ENCODE measurements at regions not wholly inside any gene's neighbourhood (a gene's known extent, or its start where the extent isn't known, plus 50 kb on each side); places are given as distances from the start of the nearest gene placed in this dataset.

DNA sequence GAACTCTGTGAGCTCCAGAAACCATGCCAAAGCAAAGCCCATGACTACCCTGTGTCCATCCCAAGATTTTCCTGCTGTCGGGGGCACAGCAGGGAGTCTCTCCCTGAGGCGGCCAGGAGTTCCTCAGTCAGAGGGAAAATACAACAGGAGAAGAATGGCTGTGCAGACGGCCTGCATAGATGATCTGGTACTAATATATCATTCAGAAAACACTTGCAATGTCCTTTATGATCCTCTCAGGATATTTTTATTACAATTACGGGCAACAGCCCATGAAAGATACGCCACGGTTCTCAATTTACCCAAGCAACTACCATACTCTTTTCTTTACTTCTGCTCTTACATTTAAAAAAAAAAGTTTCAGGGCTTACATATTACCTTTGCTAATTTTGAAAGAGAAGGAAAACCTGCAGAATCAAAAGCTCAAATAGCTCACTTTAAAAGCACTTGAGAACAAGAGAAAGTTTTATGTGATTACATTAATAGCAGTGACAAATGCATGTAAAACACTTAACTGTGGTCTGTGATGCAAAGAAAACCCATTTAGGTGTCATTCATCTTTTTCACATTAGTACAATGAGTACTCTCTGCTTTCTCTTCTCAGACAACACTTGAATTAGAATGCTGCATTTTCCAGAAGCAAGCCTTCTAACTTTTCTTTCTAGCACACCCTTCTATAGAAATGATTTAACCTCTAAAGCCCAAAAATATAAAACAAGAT lies 460.8 kb downstream of the KLF5 start:
- H3K27me3 ChIP-seq, result no peaks in the 10 kb centered on the region
- no peaks in the 10 kb centered on the region for H3K36me3 ChIP-seq
- 91% methylated on average over 6 of the region's 6 CpGs for WGBS
- no peak overlapping the region for H3K4me3 ChIP-seq
- DNase-seq (ENCODE audit: extremely low spot score), result no peak
- H3K27ac ChIP-seq (replicated peaks in 1 of 4), result no peak overlapping the region
- H3K9me3 ChIP-seq, result no peaks in the 10 kb centered on the region
- TF ChIP-seq EP300 (IDR thresholded peaks at IDR 0.05) (no peak), POLR2AphosphoS5 (IDR thresholded peaks at IDR 0.05) (no peak), POLR2A (IDR thresholded peaks at IDR 0.05; ENCODE audit: low read depth) (no peak), CTCF (IDR thresholded peaks at IDR 0.05) (no peak)
- intact Hi-C loops (cut with DNase I), result no loop called here
- H3K4me1 ChIP-seq, result no peaks in the 10 kb centered on the region

DNA sequence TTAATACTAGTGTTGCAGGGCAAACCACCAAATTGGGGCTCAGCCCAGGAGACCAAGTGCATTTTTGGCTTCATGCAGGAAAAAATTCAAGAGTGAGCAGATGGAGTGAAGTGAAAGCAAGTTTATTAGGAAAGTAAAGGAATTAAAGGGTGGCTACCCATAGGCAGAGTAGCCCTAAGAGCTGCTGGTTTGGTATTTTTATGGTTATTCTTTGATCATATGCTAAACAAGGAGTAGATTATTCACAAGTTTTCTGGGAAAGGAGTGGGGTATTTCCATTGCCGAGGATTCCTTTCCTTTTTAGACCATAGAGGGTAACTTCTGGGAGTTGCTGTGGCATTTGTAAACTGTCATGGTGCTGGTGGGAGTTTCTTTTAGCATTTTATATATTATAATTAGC lies 459.0 kb downstream of the KLF5 start:
- Histone ChIP-seq H3K4me3 (no peak overlapping the region), H3K27me3 (no peaks in the 10 kb centered on the region), H3K27ac (replicated peaks in 1 of 4) (no peak overlapping the region), H3K9me3 (no peaks in the 10 kb centered on the region), H3K36me3 (no peaks in the 10 kb centered on the region), H3K4me1 (no peaks in the 10 kb centered on the region)
- TF ChIP-seq POLR2AphosphoS5 (IDR thresholded peaks at IDR 0.05) (no peak), CTCF (IDR thresholded peaks at IDR 0.05) (no peak), EP300 (IDR thresholded peaks at IDR 0.05) (no peak), POLR2A (IDR thresholded peaks at IDR 0.05; ENCODE audit: low read depth) (no peak)
- DNase-seq (ENCODE audit: extremely low spot score), result no peak
- intact Hi-C loops (cut with DNase I), result no loop called here
- 75% methylated on average over 1 of the region's 1 CpG for WGBS

DNA sequence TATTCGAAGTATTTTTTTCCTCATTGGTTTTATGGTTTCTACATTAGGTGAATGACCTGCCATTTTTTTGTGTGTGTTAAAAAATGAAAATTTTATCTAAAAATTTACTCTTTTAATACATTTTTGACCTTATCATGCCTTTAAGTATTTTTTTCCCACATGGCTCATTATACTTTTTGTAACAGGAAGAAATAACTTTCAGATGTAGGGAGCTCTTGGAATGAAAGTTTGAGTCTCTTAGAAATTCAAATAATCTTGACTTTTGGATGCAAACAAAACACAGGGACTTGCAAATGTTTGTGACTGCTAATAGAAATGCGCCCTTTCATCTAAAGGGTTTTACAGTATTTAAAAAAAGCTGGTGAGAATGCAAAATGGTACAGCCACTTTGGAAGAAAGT lies 457.9 kb downstream of the KLF5 start:
- 82% methylated on average over 2 of the region's 2 CpGs for WGBS
- no peaks in the 10 kb centered on the region for H3K4me1 ChIP-seq
- H3K9me3 ChIP-seq, result no peaks in the 10 kb centered on the region
- TF ChIP-seq CTCF (IDR thresholded peaks at IDR 0.05) (no peak), POLR2AphosphoS5 (IDR thresholded peaks at IDR 0.05) (no peak), POLR2A (IDR thresholded peaks at IDR 0.05; ENCODE audit: low read depth) (no peak), EP300 (IDR thresholded peaks at IDR 0.05) (no peak)
- intact Hi-C loops (cut with DNase I), result no loop called here
- H3K36me3 ChIP-seq, result no peaks in the 10 kb centered on the region
- H3K4me3 ChIP-seq, result no peak overlapping the region
- no peaks in the 10 kb centered on the region for H3K27me3 ChIP-seq
- no peak for DNase-seq (ENCODE audit: extremely low spot score)
- H3K27ac ChIP-seq (replicated peaks in 1 of 4), result no peak overlapping the region

- no peak overlapping the region for H3K4me3 ChIP-seq
- H3K36me3 ChIP-seq, result no peaks in the 10 kb centered on the region
- H3K27me3 ChIP-seq, result no peaks in the 10 kb centered on the region
- intact Hi-C loops (cut with DNase I), result no loop called here
- no peak overlapping the region for H3K27ac ChIP-seq (replicated peaks in 1 of 4)
- no peak for DNase-seq (ENCODE audit: extremely low spot score)
- WGBS, result 78% methylated on average over 2 of the region's 2 CpGs
- no peaks in the 10 kb centered on the region for H3K4me1 ChIP-seq
- H3K9me3 ChIP-seq, result no peaks in the 10 kb centered on the region
- no peak for TF ChIP-seq CTCF (IDR thresholded peaks at IDR 0.05)
- TF ChIP-seq POLR2AphosphoS5 (IDR thresholded peaks at IDR 0.05), result no peak
- TF ChIP-seq EP300 (IDR thresholded peaks at IDR 0.05), result no peak
- TF ChIP-seq POLR2A (IDR thresholded peaks at IDR 0.05; ENCODE audit: low read depth), result no peak
Measured at GRCh38 chr13:73514208-73514607, 455.4 kb downstream of the KLF5 start.

GRCh38 chr13:73513751-73514150 lies 454.9 kb downstream of the KLF5 start:
- no peak overlapping the region for H3K27ac ChIP-seq (replicated peaks in 1 of 4)
- no peaks in the 10 kb centered on the region for H3K9me3 ChIP-seq
- H3K27me3 ChIP-seq, result no peaks in the 10 kb centered on the region
- 44% methylated on average over 3 of the region's 3 CpGs for WGBS
- intact Hi-C loops (cut with DNase I), result no loop called here
- no peaks in the 10 kb centered on the region for H3K4me1 ChIP-seq
- TF ChIP-seq POLR2A (IDR thresholded peaks at IDR 0.05; ENCODE audit: low read depth) (no peak), EP300 (IDR thresholded peaks at IDR 0.05) (no peak), CTCF (IDR thresholded peaks at IDR 0.05) (no peak), POLR2AphosphoS5 (IDR thresholded peaks at IDR 0.05) (no peak)
- no peaks in the 10 kb centered on the region for H3K36me3 ChIP-seq
- H3K4me3 ChIP-seq, result no peak overlapping the region
- DNase-seq (ENCODE audit: extremely low spot score), result no peak

All from esophagus muscularis mucosa (tissue), 4 donors.